Thyroid gland (tissue), 4 donors: ENCODE measurements at regions not wholly inside any gene's neighbourhood (a gene's known extent, or its start where the extent isn't known, plus 50 kb on each side); places are given as distances from the start of the nearest gene placed in this dataset.

Source experiments
- DNase-seq, 2 donors: peaks; one replicate each; pipeline ENCODE4 v3.0.0-alpha.2; 2019
- H3K27ac ChIP-seq, 3 donors: fragments of 200-600 bp; sonication (generic); 1 replicate in 2 of 3; 2 replicates in 1 of 3; pipeline ENCODE4 v1.5.1; 2016 to 2019; ENCODE audit warnings: mild to moderate bottlenecking in 1 of 3, moderate library complexity in 1 of 3
- H3K27me3 ChIP-seq: fragments of 200-600 bp; sonication (generic); one replicate; pipeline ENCODE4 v1.5.1; 2019
- H3K36me3 ChIP-seq, 2 donors: fragments of 200-600 bp; sonication (generic); one replicate each; pipeline ENCODE4 v1.5.1; 2016 to 2019
- H3K4me1 ChIP-seq, 2 donors: fragments of 200-600 bp; sonication (generic); one replicate each; pipeline ENCODE4 v1.5.1; 2017 to 2019
- H3K4me3 ChIP-seq, 3 donors: fragments of 200-600 bp; sonication (generic); replicated peaks in 1 of 3; 1 replicate in 2 of 3; 2 replicates in 1 of 3; pipeline ENCODE4 v1.5.1; 2016; ENCODE audit warnings: mild to moderate bottlenecking in 1 of 3
- H3K9me3 ChIP-seq: fragments of 200-600 bp; sonication (generic); one replicate; pipeline ENCODE4 v1.5.1; 2017
- CTCF ChIP-seq, 6 experiments: fragments of 200-600 bp in 3 of 6; fragments of 450-650 bp in 3 of 6; sonication (generic) in 3 of 6; IDR thresholded peaks; one replicate each; pipeline ENCODE4 v1.5.1; 2016 to 2019; ENCODE audit warnings: antibody characterized with exemption in 6 of 6, mild to moderate bottlenecking in 2 of 6, inconsistent platforms in 1 of 6, moderate library complexity in 1 of 6
- POLR2A ChIP-seq, 2 donors: fragments of 450-650 bp; IDR thresholded peaks; one replicate each; pipeline ENCODE4 v1.6.1; 2017; ENCODE audit warnings: antibody characterized with exemption in 2 of 2, mild to moderate bottlenecking in 2 of 2, moderate library complexity in 1 of 2
- WGBS, 2 donors: methylation state at CpG; one replicate each; pipeline ENCODE4 v1.1.5; 2017; 5-methylcytosine and 5-hydroxymethylcytosine counted together
- intact Hi-C: fragments of 100-400 bp; cut with DNase I; formaldehyde crosslinking; loops from one replicate; pipeline ENCODE4 v1.15.1; 2023

GRCh38 chr5:144947023-144947422 lies 776.4 kb downstream of the KCTD16 start:
- intact Hi-C loops = no loop called here
- 90 to 95% methylated on average over 2 of the region's 2 CpGs for whole genome bisulfite sequencing, 2 donors
- Histone ChIP-seq H3K4me1 (no peaks in the 10 kb centered on the region), H3K4me3 (no peak overlapping the region), H3K9me3 (no peaks in the 10 kb centered on the region), H3K27ac (no peak overlapping the region), H3K36me3 (no peaks in the 10 kb centered on the region), H3K27me3 (no peaks in the 10 kb centered on the region)
- DNase-seq = no peak
- no peak for TF ChIP-seq POLR2A (IDR thresholded peaks at IDR 0.05)
- TF ChIP-seq CTCF (IDR thresholded peaks at IDR 0.05) = no peak

- no peaks in the 10 kb centered on the region for H3K9me3 ChIP-seq
- H3K36me3 ChIP-seq = no peaks in the 10 kb centered on the region
- TF ChIP-seq CTCF (IDR thresholded peaks at IDR 0.05) = no peak
- no peak for TF ChIP-seq POLR2A (IDR thresholded peaks at IDR 0.05)
- H3K4me3 ChIP-seq = no peak overlapping the region
- no peaks in the 10 kb centered on the region for H3K27me3 ChIP-seq
- intact Hi-C loops = no loop called here
- DNase-seq = no peak
- H3K27ac ChIP-seq = no peak overlapping the region
- 45 to 46% methylated on average over 2 of the region's 2 CpGs for WGBS, 2 donors
- no peaks in the 10 kb centered on the region for H3K4me1 ChIP-seq
Observed at GRCh38 chr5:144945503-144945902, 774.8 kb downstream of the KCTD16 start.

GRCh38 chr5:144944936-144945335 lies 774.3 kb downstream of the KCTD16 start:
- Histone ChIP-seq H3K4me3 (no peak overlapping the region), H3K27me3 (no peaks in the 10 kb centered on the region), H3K36me3 (no peaks in the 10 kb centered on the region), H3K27ac (no peak overlapping the region), H3K4me1 (no peaks in the 10 kb centered on the region), H3K9me3 (no peaks in the 10 kb centered on the region)
- TF ChIP-seq CTCF (IDR thresholded peaks at IDR 0.05) (no peak), POLR2A (IDR thresholded peaks at IDR 0.05) (no peak)
- WGBS, 2 donors = 75% methylated on average over 4 of the region's 4 CpGs
- intact Hi-C loops = no loop called here
- no peak for DNase-seq

GRCh38 chr5:144941004-144941403 lies 770.3 kb downstream of the KCTD16 start:
- TF ChIP-seq POLR2A (IDR thresholded peaks at IDR 0.05) (no peak), CTCF (IDR thresholded peaks at IDR 0.05) (no peak)
- DNase-seq = no peak

GRCh38 chr5:144918371-144918770 lies 747.7 kb downstream of the KCTD16 start:
- 74 to 87% methylated on average over 1 of the region's 1 CpG for WGBS, 2 donors
- Histone ChIP-seq H3K27ac (no peak overlapping the region), H3K27me3 (no peaks in the 10 kb centered on the region), H3K9me3 (no peaks in the 10 kb centered on the region), H3K4me3 (no peak overlapping the region), H3K36me3 (no peaks in the 10 kb centered on the region), H3K4me1 (no peaks in the 10 kb centered on the region)
- TF ChIP-seq POLR2A (IDR thresholded peaks at IDR 0.05) (no peak), CTCF (IDR thresholded peaks at IDR 0.05) (no peak)
- DNase-seq = no peak
- intact Hi-C loops = no loop called here

More at GRCh38 chr5:144941004-144941403, 770.3 kb downstream of the KCTD16 start:
- H3K4me3 ChIP-seq = no peak overlapping the region
- intact Hi-C loops = no loop called here
- no peaks in the 10 kb centered on the region for H3K4me1 ChIP-seq
- H3K27me3 ChIP-seq = no peaks in the 10 kb centered on the region
- no peaks in the 10 kb centered on the region for H3K36me3 ChIP-seq
- H3K27ac ChIP-seq = no peak overlapping the region
- H3K9me3 ChIP-seq = no peaks in the 10 kb centered on the region
